Activated CD8-positive, alpha-beta memory T cell treated with anti-CD3 and anti-CD28 coated beads, Interleukin-2, amount 50 U/mL, for 48 hours (primary cell): ENCODE measurements at regions not wholly inside any gene's neighbourhood (a gene's known extent, or its start where the extent isn't known, plus 50 kb on each side); places are given as distances from the start of the nearest gene placed in this dataset.

ENCODE experiments used
- DNase-seq: peaks from one replicate; pipeline ENCODE4 v3.0.0-alpha.2; 2020

DNA sequence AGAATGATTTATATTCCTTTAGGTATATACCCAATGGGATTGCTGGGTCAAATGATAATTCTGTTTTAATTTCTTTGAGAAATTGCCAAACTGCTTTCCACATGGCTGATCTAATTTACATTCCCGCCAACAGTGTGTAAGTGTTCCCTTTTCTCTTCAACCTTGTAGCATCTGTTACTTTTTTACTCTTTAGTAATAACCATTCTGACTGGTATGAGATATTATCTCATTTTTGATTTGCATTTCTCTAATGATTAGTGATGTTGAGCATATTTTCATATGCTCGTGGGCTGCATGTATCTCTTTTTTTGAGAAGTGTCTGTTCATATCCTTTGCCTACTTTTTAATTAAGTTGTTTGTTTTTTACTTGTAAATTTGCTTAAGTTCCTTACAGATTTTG is 1264.2 kb downstream of the OTOL1 start:
- DNase-seq, result no peak

GRCh38 chr3:162764051-162764807 is 1267.6 kb downstream of the OTOL1 start:
- no peak for DNase-seq

- DNase-seq, result no peak
Observed at GRCh38 chr3:162764808-162765071, 1268.1 kb downstream of the OTOL1 start.

GRCh38 chr3:162765524-162765923 is 1268.9 kb downstream of the OTOL1 start:
- no peak for DNase-seq

- no peak for DNase-seq
Observed at GRCh38 chr3:162769564-162769963, 1273.0 kb downstream of the OTOL1 start.

DNA sequence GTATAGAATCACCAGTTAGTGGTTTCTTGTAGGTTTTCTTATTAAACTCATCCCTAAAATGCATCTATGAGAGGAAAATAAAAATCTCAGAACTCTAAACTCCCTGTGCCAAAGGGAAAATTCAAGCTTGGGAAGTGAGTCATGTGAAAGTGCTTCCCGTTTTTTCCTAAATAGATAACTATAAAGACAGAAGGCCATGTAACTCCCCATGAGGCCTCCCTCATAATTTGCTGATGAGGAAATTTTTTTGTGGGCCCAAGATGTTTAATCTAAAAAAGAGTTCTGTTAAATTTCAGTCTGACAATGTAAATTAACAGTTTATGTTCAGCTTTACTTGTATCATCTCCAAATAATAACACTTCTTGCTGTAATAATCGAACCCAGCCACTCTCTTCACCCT is 1273.9 kb downstream of the OTOL1 start:
- DNase-seq, result no peak

DNA sequence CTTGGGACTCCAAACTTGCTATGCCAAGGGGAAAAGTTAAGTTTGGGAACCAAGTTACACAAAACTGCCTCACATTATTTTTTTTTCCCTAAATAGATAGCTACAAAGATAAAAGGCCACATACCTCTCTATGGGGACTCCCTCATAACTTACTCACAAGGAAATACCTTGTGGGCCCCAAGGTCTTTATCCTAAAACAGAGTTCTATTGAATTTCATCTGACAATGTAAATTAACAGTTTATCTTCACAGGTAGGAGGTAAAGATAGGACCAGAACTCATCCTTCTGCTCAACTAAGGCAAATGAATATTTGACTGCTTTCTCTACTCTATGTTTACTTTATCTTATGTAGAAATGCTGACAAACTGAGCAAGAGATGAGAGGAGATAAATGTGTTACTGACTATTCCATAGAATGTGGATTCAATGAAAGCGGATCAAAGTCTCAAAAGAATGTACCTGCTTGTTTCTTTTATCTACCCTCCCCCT is 1278.0 kb downstream of the OTOL1 start:
- no peak for DNase-seq

DNA sequence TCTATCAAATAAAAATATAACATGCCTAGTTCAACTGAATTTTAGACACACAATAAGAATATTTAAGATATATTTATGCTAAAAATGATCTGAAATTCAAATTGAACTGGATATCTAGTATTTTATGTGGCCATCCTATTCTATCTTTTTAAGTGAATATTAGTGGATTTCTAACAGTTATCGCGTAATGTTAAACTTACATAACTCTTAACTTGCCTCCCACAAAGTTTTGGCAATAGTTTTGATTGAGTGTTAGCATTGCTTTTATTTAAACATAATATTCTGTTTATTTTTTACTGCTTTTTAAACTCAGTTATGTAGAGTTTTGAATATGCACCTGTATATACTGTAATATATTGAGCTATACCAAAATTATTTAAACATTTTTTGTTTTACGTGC is 1279.5 kb downstream of the OTOL1 start:
- no peak for DNase-seq

- DNase-seq, result no peak
Observed at GRCh38 chr3:162777118-162777517, 1280.5 kb downstream of the OTOL1 start.

DNA sequence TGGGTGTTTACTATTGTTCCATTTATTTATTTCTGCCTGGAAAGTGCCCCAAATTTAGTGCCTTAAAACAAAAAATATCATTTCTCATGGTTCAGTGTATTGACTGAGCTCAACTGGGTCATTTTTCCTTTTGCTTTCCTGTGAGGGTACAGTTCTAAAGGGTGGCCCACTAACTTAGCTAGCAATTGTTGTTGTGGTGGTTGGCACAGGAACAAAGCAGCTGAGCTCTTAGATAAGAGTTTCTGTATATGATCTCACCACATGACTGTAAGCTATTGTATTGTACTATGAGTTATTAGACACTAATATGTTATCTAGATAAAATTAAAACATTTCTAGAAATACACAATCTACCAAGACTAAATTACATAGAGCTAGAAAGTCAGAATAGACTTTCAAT is 1283.7 kb downstream of the OTOL1 start:
- no peak for DNase-seq

DNA sequence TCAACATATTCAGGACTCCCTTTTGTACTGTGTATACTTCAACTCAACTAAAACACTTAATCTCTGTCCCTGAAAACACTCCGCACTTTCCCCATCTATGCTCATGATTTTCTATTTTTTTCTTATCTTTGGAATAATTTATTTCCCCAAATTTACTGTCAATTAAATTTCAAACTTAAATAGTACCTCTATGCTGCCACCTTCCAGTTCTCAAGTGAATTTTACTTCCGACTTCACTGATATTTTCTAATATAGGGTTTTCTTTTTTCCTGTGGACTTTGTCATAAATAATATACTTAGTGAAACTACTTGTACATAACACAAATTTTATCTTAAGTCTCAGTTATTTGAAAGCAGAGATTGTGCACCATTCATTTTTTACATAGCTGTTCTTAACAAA is 1303.3 kb downstream of the OTOL1 start:
- no peak for DNase-seq

GRCh38 chr3:162802228-162802965 is 1305.8 kb downstream of the OTOL1 start:
- DNase-seq, result no peak

DNA sequence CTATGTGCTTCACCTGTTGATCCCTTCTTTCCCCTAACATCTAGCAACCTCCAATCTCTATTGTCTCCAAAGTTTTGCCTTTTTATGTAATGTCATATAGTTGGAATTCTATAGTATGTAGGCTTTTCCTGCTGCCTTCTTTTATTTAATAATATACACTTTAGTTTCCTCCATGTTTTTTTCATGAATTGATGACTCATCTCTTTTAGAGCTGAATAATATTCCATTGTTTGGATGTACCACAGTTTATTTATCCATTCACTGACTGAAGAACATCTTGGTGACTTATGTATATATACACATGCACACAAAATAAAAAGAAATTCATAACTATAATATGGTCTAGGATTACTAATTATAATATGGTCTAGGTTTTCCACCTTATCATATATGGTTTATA is 1314.2 kb downstream of the OTOL1 start:
- DNase-seq, result no peak

- DNase-seq, result no peak
Observed at GRCh38 chr3:162842549-162843216, 1346.1 kb downstream of the OTOL1 start.

DNA sequence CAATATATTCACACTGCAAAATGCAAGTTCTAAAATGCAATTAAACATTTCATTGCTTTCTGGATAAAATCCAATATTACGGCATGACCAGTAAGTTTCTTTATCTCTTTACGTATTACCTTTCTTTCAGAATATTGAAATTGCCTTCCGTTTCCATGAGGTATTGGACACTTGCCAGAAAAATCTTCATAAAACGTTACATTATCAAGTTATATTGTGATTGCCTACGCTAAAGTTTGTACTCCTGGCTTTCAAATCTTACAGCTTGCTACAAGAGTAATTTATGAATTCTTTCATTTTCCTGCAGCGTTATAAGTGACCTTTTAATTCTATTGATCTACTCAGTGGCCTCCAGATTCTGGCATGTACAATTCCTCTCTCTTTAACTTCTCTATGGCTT is 1349.3 kb downstream of the OTOL1 start:
- no peak for DNase-seq

- no peak for DNase-seq
Observed at GRCh38 chr3:162847511-162847910, 1350.9 kb downstream of the OTOL1 start.

DNA sequence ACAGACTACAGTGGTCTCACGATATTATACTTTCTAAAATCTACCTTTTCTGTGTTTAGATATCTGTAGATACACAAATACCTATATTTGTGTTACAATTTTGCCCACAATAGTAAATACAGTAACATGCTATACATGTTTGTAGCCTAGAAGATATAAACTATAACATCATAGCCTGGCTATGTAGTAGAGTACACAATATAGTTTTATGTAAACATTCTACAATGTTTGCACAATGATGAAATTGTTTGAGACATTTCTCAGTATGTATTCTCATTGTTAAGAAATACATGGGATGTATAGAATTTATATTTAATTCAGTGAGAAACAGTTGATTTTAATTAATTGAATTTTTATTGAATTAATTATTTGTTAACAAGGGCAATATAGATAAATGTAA is 1367.0 kb downstream of the OTOL1 start:
- no peak for DNase-seq

DNA sequence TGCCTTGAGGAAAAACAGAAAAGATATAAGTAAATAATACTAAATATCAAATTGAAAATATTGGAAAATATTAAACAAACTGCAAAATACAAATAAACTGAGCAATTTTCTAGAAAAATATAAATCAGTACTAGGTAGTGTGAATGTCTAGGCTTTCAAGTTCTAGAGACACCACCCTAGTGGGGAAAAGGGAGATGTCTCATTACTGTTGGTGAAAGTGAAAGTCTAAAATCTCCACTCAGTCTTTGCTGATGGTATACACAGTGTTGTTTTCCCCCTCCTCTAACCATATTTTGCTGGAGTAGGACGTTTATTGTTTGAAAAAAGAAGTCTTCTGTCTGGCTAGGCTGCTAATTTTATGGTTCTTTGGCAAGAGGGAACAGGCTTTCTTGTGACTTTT is 1368.9 kb downstream of the OTOL1 start:
- DNase-seq, result no peak

DNA sequence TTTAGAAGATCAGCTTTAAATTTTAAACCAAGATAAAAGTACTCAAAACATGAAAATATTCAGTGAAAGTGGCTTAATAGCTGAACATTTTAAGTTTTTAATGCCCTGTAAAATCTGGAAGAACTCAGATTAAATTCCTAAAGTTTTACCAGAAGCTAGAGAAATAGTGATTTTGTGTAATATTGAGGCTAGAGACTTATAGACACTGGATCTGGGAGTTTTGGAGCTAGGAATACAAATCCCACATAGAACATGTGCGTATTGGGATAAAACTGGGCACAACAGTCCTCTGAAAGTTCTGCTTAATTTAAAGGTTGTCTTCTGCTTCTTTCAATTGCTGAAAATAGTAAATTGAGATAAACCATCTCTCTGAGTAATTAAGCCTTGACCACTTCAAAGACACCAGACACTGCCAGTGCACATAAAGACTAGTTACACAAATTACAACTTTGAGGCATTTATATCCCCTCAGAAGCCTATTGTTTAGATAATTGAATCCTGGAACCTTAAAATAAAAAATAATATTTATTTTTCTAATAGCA is 1382.5 kb downstream of the OTOL1 start:
- no peak for DNase-seq

DNA sequence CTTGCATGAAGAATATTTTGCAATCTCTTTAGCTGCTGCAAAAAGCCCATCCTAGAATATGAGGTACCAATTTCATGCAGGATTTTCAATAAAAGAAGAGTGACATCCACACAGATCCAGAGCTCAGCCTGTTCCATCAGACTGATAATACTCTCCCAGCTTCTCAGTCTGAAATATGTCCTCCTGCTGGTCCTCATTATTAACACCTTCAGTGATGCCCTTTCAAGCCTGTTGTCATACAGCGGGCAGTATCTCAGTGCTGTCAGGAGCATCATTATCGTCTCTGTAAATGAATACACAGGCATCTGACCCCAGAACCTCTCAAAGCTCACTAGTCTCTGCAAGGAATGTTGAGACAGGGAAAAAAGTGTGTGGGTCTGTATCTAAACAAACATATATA is 1387.8 kb downstream of the OTOL1 start:
- no peak for DNase-seq

- DNase-seq, result no peak
Observed at GRCh38 chr3:162892921-162893793, 1396.5 kb downstream of the OTOL1 start.

- DNase-seq, result no peak
Observed at GRCh38 chr3:162897291-162897690, 1400.7 kb downstream of the OTOL1 start.

DNA sequence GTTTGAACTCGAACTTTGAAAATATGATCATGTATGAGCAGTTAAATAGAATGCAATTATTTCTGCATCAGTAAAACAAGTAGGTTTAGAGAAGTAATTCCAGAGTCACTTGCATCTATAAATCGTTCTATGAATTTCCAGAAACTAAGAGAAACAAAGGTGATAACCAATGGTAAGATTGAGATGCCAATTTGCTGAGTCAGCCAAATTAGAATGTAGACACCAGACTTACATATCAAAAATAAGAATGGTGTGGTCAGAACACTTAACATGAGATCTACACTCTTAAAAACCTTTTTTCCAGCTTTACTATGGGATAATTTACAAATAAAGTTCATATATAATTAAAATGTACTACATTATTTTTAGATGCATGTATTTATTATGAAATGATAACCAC is 1435.9 kb downstream of the OTOL1 start:
- no peak for DNase-seq
